Gastrocnemius medialis (tissue), 4 donors: ENCODE measurements at regions not wholly inside any gene's neighbourhood (a gene's known extent, or its start where the extent isn't known, plus 50 kb on each side); places are given as distances from the start of the nearest gene placed in this dataset.

ENCODE experiments used
- ATAC-seq, 2 donors: fragments of 150-250 bp; one replicate each; pipeline ENCODE4 v1.9.1; 2016
- DNase-seq, 2 donors: peaks; one replicate each; pipeline ENCODE4 v3.0.0-alpha.2; 2019
- H3K27ac ChIP-seq, 4 donors: fragments of 200-600 bp; sonication (generic); 1 replicate in 1 of 4; 2 replicates in 3 of 4; pipeline ENCODE4 v1.5.1; 2016 to 2018; ENCODE audit warnings: mild to moderate bottlenecking in 2 of 4, moderate library complexity in 1 of 4
- H3K27me3 ChIP-seq, 3 donors: fragments of 200-600 bp; sonication (generic) in 2 of 3; 1 replicate in 1 of 3; 2 replicates in 2 of 3; pipeline versions ENCODE4 v1.5.1 to v1.6.0; 2016 to 2019; ENCODE audit warnings: mild to moderate bottlenecking in 1 of 3, moderate library complexity in 1 of 3
- H3K36me3 ChIP-seq, 2 donors: fragments of 200-600 bp; sonication (generic) in 1 of 2; one replicate each; pipeline ENCODE4 v1.5.1; 2017 to 2018
- H3K4me1 ChIP-seq, 2 donors: fragments of 200-600 bp; sonication (generic) in 1 of 2; one replicate each; pipeline ENCODE4 v1.5.1; 2016 to 2017; ENCODE audit warnings: mild to moderate bottlenecking in 2 of 2
- H3K4me3 ChIP-seq, 4 donors: fragments of 200-600 bp; sonication (generic) in 3 of 4; 1 replicate in 1 of 4; 2 replicates in 3 of 4; pipeline ENCODE4 v1.5.1; 2016 to 2019; ENCODE audit warnings: mild to moderate bottlenecking in 2 of 4
- H3K9me3 ChIP-seq, 3 donors: fragments of 200-600 bp; sonication (generic) in 2 of 3; 1 replicate in 1 of 3; 2 replicates in 2 of 3; pipeline ENCODE4 v1.5.1; 2016 to 2019
- POLR2A ChIP-seq, 2 donors: fragments of 450-650 bp; IDR thresholded peaks; one replicate each; pipeline ENCODE4 v1.6.1; 2017; ENCODE audit warnings: antibody characterized with exemption in 2 of 2, mild to moderate bottlenecking in 2 of 2, moderate library complexity in 2 of 2
- in situ Hi-C, 4 donors: fragments of 200-750 bp; cut with MboI; loops; one replicate each; pipeline versions ENCODE4 v1.15.0 to v1.8.0; 2017; ENCODE audit warnings: low sequenced_read_pairs in 4 of 4
- intact Hi-C: fragments of 100-400 bp; cut with DNase I; formaldehyde crosslinking; loops from one replicate; pipeline ENCODE4 v1.15.1; 2023; ENCODE audit warnings: low total_unique reads
- TF ChIP-seq, protein P1 (sequence below), 5 experiments: fragments of 450-650 bp in 3 of 5; fragments of 200-600 bp in 2 of 5; sonication (generic) in 2 of 5; IDR thresholded peaks in 4 of 5; conservative IDR thresholded peaks in 1 of 5; 1 replicate in 4 of 5; 2 replicates in 1 of 5; pipeline ENCODE4 v1.5.1; 2016 to 2019; ENCODE audit warnings: antibody characterized with exemption in 5 of 5, mild to moderate bottlenecking in 3 of 5, moderate library complexity in 3 of 5

DNA sequence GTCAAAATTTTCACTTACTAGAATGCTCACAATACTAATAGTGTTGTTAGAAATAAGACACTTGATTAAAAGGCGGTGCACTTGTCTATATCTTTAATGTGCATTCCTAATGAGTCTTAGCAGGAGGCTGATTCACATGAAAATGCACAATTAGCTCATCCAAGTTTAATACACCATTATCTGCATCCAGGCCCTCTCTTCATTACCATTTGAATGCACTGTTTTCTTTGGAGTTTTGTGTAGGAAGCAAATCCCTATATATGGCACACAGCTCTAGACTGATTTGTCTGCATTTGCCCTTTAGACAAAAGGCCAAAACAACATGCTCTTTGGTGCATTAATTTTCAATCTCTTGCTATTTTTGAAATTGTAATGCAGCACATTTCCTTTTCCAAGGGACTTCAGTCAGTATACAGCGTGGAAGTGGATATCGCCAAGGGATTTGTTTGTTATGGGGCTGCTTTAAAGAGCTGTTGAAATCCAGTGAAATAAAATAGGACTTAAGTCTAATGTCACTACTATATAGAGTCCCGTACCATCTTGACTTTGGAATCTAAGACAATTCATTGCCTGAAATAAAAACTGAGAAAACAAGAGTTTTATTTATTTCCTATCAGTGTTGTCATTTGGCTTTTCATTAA, 257.6 kb upstream of the CPHXL start:
- DNase-seq (no peak), ATAC-seq (no peak)
- no peaks in the 10 kb centered on the region for H3K27me3 ChIP-seq
- intact Hi-C loops = no loop called here
- no peak overlapping the region for H3K27ac ChIP-seq
- no peak overlapping the region for H3K4me3 ChIP-seq
- no peaks in the 10 kb centered on the region for H3K4me1 ChIP-seq
- in situ Hi-C loops = no loop called here
- H3K9me3 ChIP-seq = no peaks in the 10 kb centered on the region
- TF ChIP-seq, protein P1, sequence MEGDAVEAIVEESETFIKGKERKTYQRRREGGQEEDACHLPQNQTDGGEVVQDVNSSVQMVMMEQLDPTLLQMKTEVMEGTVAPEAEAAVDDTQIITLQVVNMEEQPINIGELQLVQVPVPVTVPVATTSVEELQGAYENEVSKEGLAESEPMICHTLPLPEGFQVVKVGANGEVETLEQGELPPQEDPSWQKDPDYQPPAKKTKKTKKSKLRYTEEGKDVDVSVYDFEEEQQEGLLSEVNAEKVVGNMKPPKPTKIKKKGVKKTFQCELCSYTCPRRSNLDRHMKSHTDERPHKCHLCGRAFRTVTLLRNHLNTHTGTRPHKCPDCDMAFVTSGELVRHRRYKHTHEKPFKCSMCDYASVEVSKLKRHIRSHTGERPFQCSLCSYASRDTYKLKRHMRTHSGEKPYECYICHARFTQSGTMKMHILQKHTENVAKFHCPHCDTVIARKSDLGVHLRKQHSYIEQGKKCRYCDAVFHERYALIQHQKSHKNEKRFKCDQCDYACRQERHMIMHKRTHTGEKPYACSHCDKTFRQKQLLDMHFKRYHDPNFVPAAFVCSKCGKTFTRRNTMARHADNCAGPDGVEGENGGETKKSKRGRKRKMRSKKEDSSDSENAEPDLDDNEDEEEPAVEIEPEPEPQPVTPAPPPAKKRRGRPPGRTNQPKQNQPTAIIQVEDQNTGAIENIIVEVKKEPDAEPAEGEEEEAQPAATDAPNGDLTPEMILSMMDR (IDR thresholded peaks at IDR 0.05 in 4 of 5, conservative IDR thresholded peaks at IDR 0.05 in 1 of 5) = no peak
- TF ChIP-seq POLR2A (IDR thresholded peaks at IDR 0.05) = no peak
- H3K36me3 ChIP-seq = no peaks in the 10 kb centered on the region

DNA sequence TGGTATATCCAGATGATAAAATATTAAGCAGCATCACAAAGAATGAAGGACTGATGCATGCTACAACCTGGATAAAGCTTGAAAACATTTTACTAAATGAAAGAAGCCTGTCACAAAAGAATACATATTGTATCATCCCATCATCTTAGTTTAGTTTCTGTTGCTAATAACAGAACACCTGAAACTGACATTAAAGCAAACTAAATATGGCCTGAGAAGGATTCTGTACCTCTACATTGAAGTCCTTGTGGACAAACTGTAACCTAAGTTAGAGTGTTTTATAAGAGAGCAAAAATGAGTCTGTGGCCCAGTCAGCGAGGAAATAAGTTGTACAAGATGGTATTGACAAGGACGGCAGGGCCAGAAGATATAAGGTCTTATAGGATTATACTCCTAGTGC, 261.0 kb upstream of the CPHXL start:
- H3K4me1 ChIP-seq = no peaks in the 10 kb centered on the region
- intact Hi-C loops (no loop called here), in situ Hi-C loops (no loop called here)
- no peak overlapping the region for H3K27ac ChIP-seq
- H3K9me3 ChIP-seq = no peaks in the 10 kb centered on the region
- no peaks in the 10 kb centered on the region for H3K36me3 ChIP-seq
- ATAC-seq (no peak), DNase-seq (no peak)
- no peaks in the 10 kb centered on the region for H3K27me3 ChIP-seq
- TF ChIP-seq, protein P1 (IDR thresholded peaks at IDR 0.05 in 4 of 5, conservative IDR thresholded peaks at IDR 0.05 in 1 of 5) = no peak
- no peak for TF ChIP-seq POLR2A (IDR thresholded peaks at IDR 0.05)
- H3K4me3 ChIP-seq = no peak overlapping the region

DNA sequence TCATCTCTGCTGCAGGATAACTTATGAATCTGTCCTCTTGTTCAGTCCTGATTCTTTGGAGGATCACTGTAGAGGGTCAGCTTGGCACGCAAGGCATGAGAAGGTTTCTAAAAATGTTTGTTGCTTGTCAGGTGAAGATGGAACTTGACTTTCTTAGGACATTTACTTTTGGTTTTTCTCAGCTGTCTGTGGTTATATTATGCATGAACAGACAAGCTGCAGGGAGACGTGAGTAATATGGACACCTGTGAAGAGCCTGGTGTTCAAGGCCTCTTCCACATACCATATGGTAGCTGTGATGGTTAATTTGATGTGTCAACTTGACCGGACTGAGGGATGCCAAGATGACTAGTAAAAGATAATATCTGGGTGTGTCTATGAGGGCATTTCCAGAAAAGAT, 270.2 kb upstream of the CPHXL start:
- in situ Hi-C loops (no loop called here), intact Hi-C loops (no loop called here)
- Histone ChIP-seq H3K9me3 (no peaks in the 10 kb centered on the region), H3K4me3 (no peak overlapping the region), H3K27ac (no peak overlapping the region), H3K4me1 (no peaks in the 10 kb centered on the region), H3K27me3 (no peaks in the 10 kb centered on the region), H3K36me3 (no peaks in the 10 kb centered on the region)
- ATAC-seq (no peak), DNase-seq (no peak)
- TF ChIP-seq POLR2A (IDR thresholded peaks at IDR 0.05) = no peak
- TF ChIP-seq, protein P1 (IDR thresholded peaks at IDR 0.05 in 4 of 5, conservative IDR thresholded peaks at IDR 0.05 in 1 of 5) = no peak

DNA sequence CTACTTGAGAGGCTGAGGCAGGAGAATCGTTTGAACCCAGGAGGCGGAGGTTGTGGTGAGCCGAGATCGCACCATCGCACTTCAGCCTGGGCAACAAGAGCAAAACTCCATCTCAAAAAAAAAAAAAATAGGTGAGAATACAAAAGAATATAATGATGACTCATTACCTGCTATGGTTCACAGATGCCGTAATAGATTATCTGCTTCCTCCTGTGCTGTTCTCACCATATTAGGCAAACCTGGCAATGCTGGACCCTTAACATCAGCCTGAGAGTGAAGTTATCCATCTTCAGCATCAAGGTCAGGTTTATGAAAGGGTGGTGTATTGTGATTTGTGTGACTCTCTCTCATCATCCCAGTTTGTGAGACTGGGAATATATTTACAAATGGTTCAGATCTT, 271.3 kb upstream of the CPHXL start:
- DNase-seq = no peak
- Histone ChIP-seq H3K9me3 (no peaks in the 10 kb centered on the region), H3K27ac (no peak overlapping the region), H3K4me1 (no peaks in the 10 kb centered on the region), H3K4me3 (no peak overlapping the region), H3K36me3 (no peaks in the 10 kb centered on the region), H3K27me3 (no peaks in the 10 kb centered on the region)
- TF ChIP-seq POLR2A (IDR thresholded peaks at IDR 0.05) = no peak
- TF ChIP-seq, protein P1 (IDR thresholded peaks at IDR 0.05 in 4 of 5, conservative IDR thresholded peaks at IDR 0.05 in 1 of 5) = no peak
- in situ Hi-C loops (no loop called here), intact Hi-C loops (no loop called here)
- no peak for ATAC-seq

DNA sequence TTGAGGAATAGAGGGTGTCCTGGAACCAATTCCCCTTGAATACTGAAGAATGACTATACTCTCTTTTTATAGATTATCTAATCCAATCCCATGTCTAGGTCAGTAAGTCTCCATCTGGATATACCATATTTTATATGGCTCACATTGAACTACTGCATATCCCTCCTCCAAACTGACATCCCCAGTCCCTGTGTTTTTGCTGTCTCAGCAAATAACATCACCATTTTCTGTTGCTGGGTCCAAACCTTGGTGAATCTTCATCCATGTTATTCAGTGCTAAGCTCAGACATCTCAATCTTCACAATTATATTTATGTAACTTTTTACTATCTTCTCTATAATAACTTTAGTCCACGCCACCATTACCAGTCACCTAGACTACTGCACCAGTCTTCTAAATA, 269.6 kb upstream of the CNTNAP4 start:
- in situ Hi-C loops = no loop called here
- Histone ChIP-seq H3K4me3 (no peak overlapping the region), H3K27ac (no peak overlapping the region), H3K36me3 (no peaks in the 10 kb centered on the region), H3K27me3 (no peaks in the 10 kb centered on the region), H3K4me1 (no peaks in the 10 kb centered on the region), H3K9me3 (no peaks in the 10 kb centered on the region)
- intact Hi-C loops = no loop called here
- ATAC-seq (no peak), DNase-seq (no peak)
- TF ChIP-seq POLR2A (IDR thresholded peaks at IDR 0.05) = no peak
- TF ChIP-seq, protein P1 (IDR thresholded peaks at IDR 0.05 in 4 of 5, conservative IDR thresholded peaks at IDR 0.05 in 1 of 5) = no peak
